Stomach (tissue), 4 donors: ENCODE measurements at regions not wholly inside any gene's neighbourhood (a gene's known extent, or its start where the extent isn't known, plus 50 kb on each side); places are given as distances from the start of the nearest gene placed in this dataset.

Experiments
- EP300 ChIP-seq: sonication (generic); formaldehyde crosslinking; IDR thresholded peaks from one replicate; pipeline ENCODE4 v1.6.1; 2017; ENCODE audit warnings: antibody characterized with exemption
- POLR2A ChIP-seq, 4 donors: fragments of 450-650 bp; IDR thresholded peaks; one replicate each; pipeline ENCODE4 v1.6.1; 2016; ENCODE audit warnings: antibody characterized with exemption in 4 of 4, control low read depth in 2 of 4, mild to moderate bottlenecking in 1 of 4, moderate library complexity in 1 of 4
- POLR2AphosphoS5 ChIP-seq, 3 donors: sonication (generic); formaldehyde crosslinking; IDR thresholded peaks; one replicate each; pipeline ENCODE4 v1.6.1; 2016; ENCODE audit warnings: antibody characterized with exemption in 3 of 3
- TF ChIP-seq, protein P1 (sequence below), 7 experiments: fragments of 450-650 bp in 4 of 7; fragments of 200-600 bp in 3 of 7; sonication (generic) in 3 of 7; IDR thresholded peaks; one replicate each; pipeline ENCODE4 v1.5.1; 2016 to 2019; ENCODE audit warnings: antibody characterized with exemption in 7 of 7, control low read depth in 2 of 7, mild to moderate bottlenecking in 1 of 7

GRCh38 chr12:60269611-60270269 lies 673.9 kb downstream of the SLC16A7 start:
- TF ChIP-seq, protein P1, sequence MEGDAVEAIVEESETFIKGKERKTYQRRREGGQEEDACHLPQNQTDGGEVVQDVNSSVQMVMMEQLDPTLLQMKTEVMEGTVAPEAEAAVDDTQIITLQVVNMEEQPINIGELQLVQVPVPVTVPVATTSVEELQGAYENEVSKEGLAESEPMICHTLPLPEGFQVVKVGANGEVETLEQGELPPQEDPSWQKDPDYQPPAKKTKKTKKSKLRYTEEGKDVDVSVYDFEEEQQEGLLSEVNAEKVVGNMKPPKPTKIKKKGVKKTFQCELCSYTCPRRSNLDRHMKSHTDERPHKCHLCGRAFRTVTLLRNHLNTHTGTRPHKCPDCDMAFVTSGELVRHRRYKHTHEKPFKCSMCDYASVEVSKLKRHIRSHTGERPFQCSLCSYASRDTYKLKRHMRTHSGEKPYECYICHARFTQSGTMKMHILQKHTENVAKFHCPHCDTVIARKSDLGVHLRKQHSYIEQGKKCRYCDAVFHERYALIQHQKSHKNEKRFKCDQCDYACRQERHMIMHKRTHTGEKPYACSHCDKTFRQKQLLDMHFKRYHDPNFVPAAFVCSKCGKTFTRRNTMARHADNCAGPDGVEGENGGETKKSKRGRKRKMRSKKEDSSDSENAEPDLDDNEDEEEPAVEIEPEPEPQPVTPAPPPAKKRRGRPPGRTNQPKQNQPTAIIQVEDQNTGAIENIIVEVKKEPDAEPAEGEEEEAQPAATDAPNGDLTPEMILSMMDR (IDR thresholded peaks at IDR 0.05) = no peak
- TF ChIP-seq POLR2A (IDR thresholded peaks at IDR 0.05) (no peak), POLR2AphosphoS5 (IDR thresholded peaks at IDR 0.05) (no peak), EP300 (no peak)
